Endometrial microvascular endothelial cells (primary cell): ENCODE measurements at regions not wholly inside any gene's neighbourhood (a gene's known extent, or its start where the extent isn't known, plus 50 kb on each side); places are given as distances from the start of the nearest gene placed in this dataset.

Experiments
- in situ Hi-C: cut with HindIII; loops from 2 replicates; pipeline ENCODE4 v1.10.0; 2017; ENCODE audit warnings: low sequenced_read_pairs, low pct_unique_long_range_greater_than_20kb; ENCODE audit errors: inconsistent ontology term

GRCh38 chr10:52653263-52653909 is 119.2 kb downstream of the MBL2 start:
- in situ Hi-C loops, result no loop called here

GRCh38 chr10:52654201-52654600 is 118.4 kb downstream of the MBL2 start:
- in situ Hi-C loops, result no loop called here

GRCh38 chr10:52658112-52658511 is 114.5 kb downstream of the MBL2 start:
- in situ Hi-C loops, result no loop called here

- in situ Hi-C loops, result no loop called here
These were observed 113.5 kb downstream of the MBL2 start for GRCh38 chr10:52659085-52659484.

GRCh38 chr10:52662256-52662655 is 110.3 kb downstream of the MBL2 start:
- in situ Hi-C loops, result no loop called here

- in situ Hi-C loops, result no loop called here
These were observed 109.4 kb downstream of the MBL2 start for GRCh38 chr10:52663161-52663560.

GRCh38 chr10:52664629-52665028 is 108.0 kb downstream of the MBL2 start:
- in situ Hi-C loops, result no loop called here

GRCh38 chr10:52665821-52666220 is 106.8 kb downstream of the MBL2 start:
- in situ Hi-C loops, result no loop called here

- in situ Hi-C loops, result no loop called here
These were observed 105.7 kb downstream of the MBL2 start for GRCh38 chr10:52666931-52667330.

- in situ Hi-C loops, result no loop called here
These were observed 104.6 kb downstream of the MBL2 start for GRCh38 chr10:52668024-52668423.

- in situ Hi-C loops, result no loop called here
These were observed 99.7 kb downstream of the MBL2 start for GRCh38 chr10:52672880-52673279.

GRCh38 chr10:52673468-52673867 is 99.1 kb downstream of the MBL2 start:
- in situ Hi-C loops, result no loop called here

GRCh38 chr10:52674474-52674873 is 98.1 kb downstream of the MBL2 start:
- in situ Hi-C loops, result no loop called here

GRCh38 chr10:52677086-52677485 is 95.5 kb downstream of the MBL2 start:
- in situ Hi-C loops, result no loop called here

GRCh38 chr10:52678611-52679010 is 94.0 kb downstream of the MBL2 start:
- in situ Hi-C loops, result no loop called here

- in situ Hi-C loops, result no loop called here
These were observed 93.5 kb downstream of the MBL2 start for GRCh38 chr10:52679117-52679516.

GRCh38 chr10:52682766-52683165 is 89.8 kb downstream of the MBL2 start:
- in situ Hi-C loops, result no loop called here

GRCh38 chr10:52683776-52684175 is 88.8 kb downstream of the MBL2 start:
- in situ Hi-C loops, result no loop called here

GRCh38 chr10:52688899-52689298 is 83.7 kb downstream of the MBL2 start:
- in situ Hi-C loops, result no loop called here

- in situ Hi-C loops, result no loop called here
These were observed 76.4 kb downstream of the MBL2 start for GRCh38 chr10:52696232-52696631.

GRCh38 chr10:52701647-52702046 is 70.9 kb downstream of the MBL2 start:
- in situ Hi-C loops, result no loop called here
